ENCODE measurements at regions not wholly inside any gene's neighbourhood (a gene's known extent, or its start where the extent isn't known, plus 50 kb on each side); places are given as distances from the start of the nearest gene placed in this dataset.

DNA sequence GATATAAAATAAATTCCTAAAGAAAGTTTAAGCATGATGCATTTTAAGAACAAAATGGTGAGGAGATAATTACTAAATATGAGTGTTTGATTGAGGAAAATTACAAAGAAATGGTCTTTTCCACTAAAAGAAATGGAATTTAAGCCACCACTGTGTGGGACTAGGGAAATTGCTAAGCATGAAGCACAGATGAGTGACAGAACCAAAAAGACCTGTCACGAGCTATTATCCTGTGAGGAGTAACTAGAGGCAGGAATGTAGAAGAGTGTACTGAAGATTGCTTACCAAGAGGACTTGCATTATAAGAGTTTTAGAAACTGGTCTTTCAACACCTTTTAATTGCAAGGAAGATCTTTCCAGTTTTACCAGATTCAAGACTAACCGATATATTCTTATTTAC is 193.6 kb upstream of the PRR16 start:
- Histone ChIP-seq H3K9me2 (no peaks in the 10 kb centered on the region), H3K4me2 (no peak overlapping the region), H3K27me3 (ENCODE audit: insufficient read depth) (no peaks in the 10 kb centered on the region), H2AFZ (ENCODE audit: low read depth) (peak overlapping the region; percentile 51), H4K20me1 (ENCODE audit: insufficient read depth) (no peaks in the 10 kb centered on the region), H3K9me3 (no peaks in the 10 kb centered on the region; the same call in 1 of the 2 replicates), H3K27ac (ENCODE audit: low read depth in 2 of 2, low read length in 1 of 2) (no peak overlapping the region), H3K9ac (no peak overlapping the region), H3F3A (replicated peaks; ENCODE audit: insufficient read depth) (no peaks in the 10 kb centered on the region), H3K4me1 (ENCODE audit: control insufficient read depth in 1 of 2, insufficient read depth in 2 of 2, low read depth in 1 of 2, low read length in 1 of 2) (no peaks in the 10 kb centered on the region), H3K4me3 (ENCODE audit: low read depth in 2 of 2, low read length in 1 of 2) (no peak overlapping the region), H3K36me3 (replicated peaks in 1 of 2; ENCODE audit: control insufficient read depth in 1 of 2, insufficient read depth in 2 of 2, low read length in 1 of 2) (no peaks in the 10 kb centered on the region), H3K79me2 (ENCODE audit: insufficient read depth) (no peaks in the 10 kb centered on the region)
- WGBS (ENCODE audit: low lambda C conversion rate): 79% methylated on average over 2 of the region's 2 CpGs
- CTCF ChIA-PET: no interaction called here
- POLR2A ChIA-PET: no interaction called here
- DNase-seq: no peak
- TF ChIP-seq TEAD4 (IDR thresholded peaks at IDR 0.05; ENCODE audit: borderline replicate concordance, insufficient read depth) (no peak), TAF1 (IDR thresholded peaks at IDR 0.05; ENCODE audit: borderline replicate concordance, low read depth, low read length) (no peak), FOSL2 (IDR thresholded peaks at IDR 0.05; ENCODE audit: borderline replicate concordance, low read depth) (no peak), REST (IDR thresholded peaks at IDR 0.05; ENCODE audit: low read depth, low read length) (no peak), RCOR1 (IDR thresholded peaks at IDR 0.05; ENCODE audit: low read length) (no peak), NRF1 (IDR thresholded peaks at IDR 0.05; ENCODE audit: low read depth, low read length) (no peak), RXRA (IDR thresholded peaks at IDR 0.05; ENCODE audit: borderline replicate concordance, low read depth) (no peak), MXI1 (IDR thresholded peaks at IDR 0.05; ENCODE audit: low read depth, low read length) (no peak), USF1 (IDR thresholded peaks at IDR 0.05; ENCODE audit: borderline replicate concordance, low read depth) (no peak)
- TF ChIP-seq, protein P1, sequence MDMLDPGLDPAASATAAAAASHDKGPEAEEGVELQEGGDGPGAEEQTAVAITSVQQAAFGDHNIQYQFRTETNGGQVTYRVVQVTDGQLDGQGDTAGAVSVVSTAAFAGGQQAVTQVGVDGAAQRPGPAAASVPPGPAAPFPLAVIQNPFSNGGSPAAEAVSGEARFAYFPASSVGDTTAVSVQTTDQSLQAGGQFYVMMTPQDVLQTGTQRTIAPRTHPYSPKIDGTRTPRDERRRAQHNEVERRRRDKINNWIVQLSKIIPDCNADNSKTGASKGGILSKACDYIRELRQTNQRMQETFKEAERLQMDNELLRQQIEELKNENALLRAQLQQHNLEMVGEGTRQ (IDR thresholded peaks at IDR 0.05; ENCODE audit: borderline replicate concordance, low read depth, low read length): no peak

- Histone ChIP-seq H3K27ac (ENCODE audit: low read depth in 2 of 2, low read length in 1 of 2) (peak overlapping the region in 1 of 2 experiments; percentile 58; a peak in 2 of 4 replicates), H4K20me1 (ENCODE audit: insufficient read depth) (no peaks in the 10 kb centered on the region), H3K4me3 (ENCODE audit: low read depth in 2 of 2, low read length in 1 of 2) (no peak overlapping the region), H3K4me2 (peak overlapping the region; percentile 8; the same call in 1 of the 2 replicates), H3K9me3 (no peaks in the 10 kb centered on the region), H3K36me3 (replicated peaks in 1 of 2; ENCODE audit: control insufficient read depth in 1 of 2, insufficient read depth in 2 of 2, low read length in 1 of 2) (no peaks in the 10 kb centered on the region), H2AFZ (ENCODE audit: low read depth) (peak overlapping the region; percentile 82), H3K27me3 (ENCODE audit: insufficient read depth) (no peaks in the 10 kb centered on the region), H3K9me2 (no peaks in the 10 kb centered on the region), H3K9ac (peak overlapping the region; percentile 14; the same call in 1 of the 2 replicates), H3K79me2 (ENCODE audit: insufficient read depth) (no peaks in the 10 kb centered on the region), H3K4me1 (ENCODE audit: control insufficient read depth in 1 of 2, insufficient read depth in 2 of 2, low read depth in 1 of 2, low read length in 1 of 2) (peaks cover 0 to 10% of the 10 kb centered on the region in 2 experiments; a peak in 2 of 4 replicates), H3F3A (replicated peaks; ENCODE audit: insufficient read depth) (peaks cover 11% of the 10 kb centered on the region)
- DNase-seq: no peak
- ChIA-PET CTCF (no interaction called here), POLR2A (no interaction called here)
- 24% methylated on average over 3 of the region's 3 CpGs for WGBS (ENCODE audit: low lambda C conversion rate)
- TF ChIP-seq TCF12 (IDR thresholded peaks at IDR 0.05): peak; percentile 52
- no peak for TF ChIP-seq GABPA (IDR thresholded peaks at IDR 0.05; ENCODE audit: low read depth)
- no peak for TF ChIP-seq ELF1 (IDR thresholded peaks at IDR 0.05)
- no peak for TF ChIP-seq POLR2AphosphoS5 (IDR thresholded peaks at IDR 0.05; ENCODE audit: low read depth, low read length)
- TF ChIP-seq NFIC (IDR thresholded peaks at IDR 0.05; ENCODE audit: borderline replicate concordance): no peak
- TF ChIP-seq USF1 (IDR thresholded peaks at IDR 0.05; ENCODE audit: borderline replicate concordance, low read depth): no peak
- TF ChIP-seq MEF2A (IDR thresholded peaks at IDR 0.05; ENCODE audit: borderline replicate concordance, low read depth): no peak
- TF ChIP-seq PBX3 (IDR thresholded peaks at IDR 0.05): peak; percentile 54; the same call in 1 of the 2 replicates
- TF ChIP-seq TEAD4 (IDR thresholded peaks at IDR 0.05; ENCODE audit: borderline replicate concordance, insufficient read depth): 0 out of 2 replicates have a peak, but pooled peaks have one; percentile 42
- TF ChIP-seq JUND (IDR thresholded peaks at IDR 0.05): peak; percentile 21; the same call in 1 of the 2 replicates
- TF ChIP-seq CTCF (IDR thresholded peaks at IDR 0.05): peak; percentile 9; the same call in 1 of the 2 replicates
- TF ChIP-seq FOXJ3 (CRISPR knock-in tag; IDR thresholded peaks at IDR 0.05): no peak
- peak; percentile 55 for TF ChIP-seq FOSL2 (IDR thresholded peaks at IDR 0.05; ENCODE audit: borderline replicate concordance, low read depth)
These were observed 170.3 kb upstream of the PRR16 start for GRCh38 chr5:120293796-120294195.
